GM13976 (cell line): ENCODE measurements at regions not wholly inside any gene's neighbourhood (a gene's known extent, or its start where the extent isn't known, plus 50 kb on each side); places are given as distances from the start of the nearest gene placed in this dataset.
"Not testable (repeated sequence)": the region's sequence is repeated elsewhere in the genome, so short reads cannot be mapped to it uniquely, and the experiment has no call there.

Experiments used
- DNase-seq: peaks from one replicate; pipeline ENCODE4 v3.0.0; 2012; ENCODE audit warnings: low spot score
- in situ Hi-C: fragments of 300-500 bp; cut with MboI; formaldehyde crosslinking; loops from one replicate; pipeline ENCODE4 v1.12.0; 2022; ENCODE audit warnings: low sequenced_read_pairs, mixed read lengths, inconsistent platforms; ENCODE audit not compliant: unreplicated experiment
- TF ChIP-seq, protein P1 (sequence below): IDR thresholded peaks from 2 replicates; pipeline ENCODE4 v1.5.1; 2012; ENCODE audit warnings: borderline replicate concordance, mild to moderate bottlenecking; ENCODE audit not compliant: insufficient read depth; ENCODE audit errors: extremely low read depth, missing control alignments, control extremely low read depth

DNA sequence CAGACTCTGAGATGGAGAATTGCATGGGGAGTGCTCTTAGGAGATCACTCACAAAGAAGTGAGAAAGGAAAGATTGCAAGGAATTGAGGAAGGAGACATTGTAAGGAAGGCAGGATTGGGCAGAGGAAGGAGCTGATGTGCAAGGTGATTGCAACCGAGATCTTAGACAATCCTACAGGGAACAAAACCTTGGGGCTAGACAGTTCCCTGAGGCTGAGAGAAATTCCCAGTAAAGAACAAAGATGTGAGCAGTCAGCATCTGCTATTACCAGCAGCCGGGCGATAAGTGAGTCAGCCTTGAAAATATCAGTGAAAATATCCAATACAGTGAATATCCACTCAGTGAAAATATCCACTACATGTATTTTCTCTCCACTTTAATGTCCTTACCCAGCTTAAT lies 143.6 kb upstream of the TBC1D5 start:
- DNase-seq, result no peak
- TF ChIP-seq, protein P1, sequence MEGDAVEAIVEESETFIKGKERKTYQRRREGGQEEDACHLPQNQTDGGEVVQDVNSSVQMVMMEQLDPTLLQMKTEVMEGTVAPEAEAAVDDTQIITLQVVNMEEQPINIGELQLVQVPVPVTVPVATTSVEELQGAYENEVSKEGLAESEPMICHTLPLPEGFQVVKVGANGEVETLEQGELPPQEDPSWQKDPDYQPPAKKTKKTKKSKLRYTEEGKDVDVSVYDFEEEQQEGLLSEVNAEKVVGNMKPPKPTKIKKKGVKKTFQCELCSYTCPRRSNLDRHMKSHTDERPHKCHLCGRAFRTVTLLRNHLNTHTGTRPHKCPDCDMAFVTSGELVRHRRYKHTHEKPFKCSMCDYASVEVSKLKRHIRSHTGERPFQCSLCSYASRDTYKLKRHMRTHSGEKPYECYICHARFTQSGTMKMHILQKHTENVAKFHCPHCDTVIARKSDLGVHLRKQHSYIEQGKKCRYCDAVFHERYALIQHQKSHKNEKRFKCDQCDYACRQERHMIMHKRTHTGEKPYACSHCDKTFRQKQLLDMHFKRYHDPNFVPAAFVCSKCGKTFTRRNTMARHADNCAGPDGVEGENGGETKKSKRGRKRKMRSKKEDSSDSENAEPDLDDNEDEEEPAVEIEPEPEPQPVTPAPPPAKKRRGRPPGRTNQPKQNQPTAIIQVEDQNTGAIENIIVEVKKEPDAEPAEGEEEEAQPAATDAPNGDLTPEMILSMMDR, result no peak
- in situ Hi-C loops, result no loop called here

DNA sequence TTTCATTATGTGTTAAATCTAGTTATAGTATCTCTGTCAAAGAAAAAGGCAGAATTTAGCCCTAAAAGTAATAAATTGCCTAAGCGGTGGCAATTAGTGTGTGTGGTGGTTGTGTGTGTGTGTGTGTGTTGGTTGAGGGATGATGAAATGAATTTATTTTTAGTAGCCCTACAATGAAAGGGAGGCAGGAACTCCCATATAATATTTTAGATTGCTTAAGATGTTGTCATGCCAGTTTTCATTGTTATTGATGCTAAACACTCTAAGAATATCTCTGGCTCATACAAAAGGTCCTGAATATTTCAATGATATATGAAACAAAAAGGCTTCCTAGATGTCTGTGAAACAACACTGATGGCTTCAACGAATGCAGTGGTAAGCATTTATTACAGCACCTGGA lies 140.6 kb upstream of the TBC1D5 start:
- TF ChIP-seq, protein P1, result no peak
- no peak for DNase-seq
- in situ Hi-C loops, result no loop called here

DNA sequence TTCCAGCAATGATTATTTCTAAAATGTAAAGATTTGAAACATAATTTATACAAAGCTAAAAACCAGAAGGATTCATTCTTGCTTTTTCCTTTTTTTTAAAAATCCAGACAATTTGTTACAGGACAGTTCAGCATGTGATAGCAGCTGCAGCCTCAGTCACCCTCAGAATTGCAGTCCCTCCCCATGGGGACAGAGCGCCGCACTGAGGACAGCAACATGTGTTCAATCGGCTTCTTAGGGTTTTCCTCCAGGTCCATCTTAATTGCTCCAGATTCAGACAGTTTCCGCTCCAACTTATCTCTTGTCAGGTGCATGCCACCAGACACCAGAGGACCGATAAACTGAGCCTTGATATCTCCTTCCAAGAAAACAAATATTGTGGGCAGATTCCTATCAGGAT lies 134.9 kb upstream of the TBC1D5 start:
- TF ChIP-seq, protein P1, result no peak
- in situ Hi-C loops, result no loop called here
- no peak for DNase-seq

DNA sequence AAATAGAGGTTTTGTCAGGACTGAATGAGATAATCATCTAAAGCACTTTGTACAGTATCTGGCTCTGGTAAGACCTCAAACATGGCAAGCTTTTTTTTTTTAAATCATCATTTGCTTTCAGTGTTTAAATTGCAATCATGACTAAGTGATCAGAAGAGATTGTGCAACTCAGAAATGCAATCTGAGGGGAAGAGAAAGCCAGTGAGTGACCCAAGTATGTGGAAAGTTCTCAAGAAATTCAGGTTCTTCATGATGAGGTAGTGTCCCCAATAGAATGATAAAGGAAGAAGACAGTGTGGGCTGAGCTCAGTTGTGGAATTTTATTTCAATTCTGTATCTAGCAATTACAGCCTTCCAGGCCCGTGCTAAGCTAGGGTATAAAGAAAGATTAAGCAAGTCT lies 132.2 kb upstream of the TBC1D5 start:
- no peak for DNase-seq
- TF ChIP-seq, protein P1, result no peak
- in situ Hi-C loops, result no loop called here

DNA sequence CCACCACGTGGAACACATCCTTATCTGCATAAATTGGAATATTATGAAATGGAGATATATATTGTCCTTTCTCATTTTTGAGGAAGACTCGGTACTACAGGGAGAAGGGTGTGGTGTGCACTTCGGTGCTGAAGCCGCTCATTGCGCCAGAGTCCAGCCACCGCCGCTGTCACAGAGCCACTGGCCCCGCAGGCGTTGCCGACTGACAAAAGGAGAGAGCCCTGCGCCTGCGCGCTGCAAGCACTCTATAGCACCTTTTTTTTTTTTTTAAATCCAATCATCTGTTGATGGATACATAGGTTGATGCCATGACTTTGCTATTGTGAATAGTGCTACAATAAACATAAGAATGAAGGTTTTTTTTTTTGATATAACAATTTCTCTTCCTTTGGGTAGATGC lies 130.0 kb upstream of the TBC1D5 start:
- no peak for DNase-seq
- TF ChIP-seq, protein P1, result no peak
- in situ Hi-C loops, result no loop called here

DNA sequence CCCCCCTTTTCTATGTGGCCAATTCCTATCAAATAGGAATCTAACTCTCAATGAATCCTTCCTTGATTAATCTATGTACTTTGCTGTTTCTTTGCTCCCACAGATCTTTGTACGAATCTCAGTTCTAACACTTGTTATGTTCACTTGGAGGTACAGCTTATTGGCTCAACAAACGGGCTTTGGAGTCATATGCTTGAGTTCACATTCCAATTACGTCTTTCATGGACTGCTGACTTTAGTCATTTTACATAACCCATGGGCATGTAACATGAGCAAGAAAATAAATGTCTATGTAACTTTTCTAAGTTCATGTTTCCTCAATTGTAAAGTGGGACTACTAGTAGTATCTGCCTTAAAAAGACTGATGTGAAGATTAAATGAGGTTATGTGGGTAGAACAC lies 123.2 kb upstream of the TBC1D5 start:
- in situ Hi-C loops, result no loop called here
- TF ChIP-seq, protein P1, result no peak
- DNase-seq, result no peak

DNA sequence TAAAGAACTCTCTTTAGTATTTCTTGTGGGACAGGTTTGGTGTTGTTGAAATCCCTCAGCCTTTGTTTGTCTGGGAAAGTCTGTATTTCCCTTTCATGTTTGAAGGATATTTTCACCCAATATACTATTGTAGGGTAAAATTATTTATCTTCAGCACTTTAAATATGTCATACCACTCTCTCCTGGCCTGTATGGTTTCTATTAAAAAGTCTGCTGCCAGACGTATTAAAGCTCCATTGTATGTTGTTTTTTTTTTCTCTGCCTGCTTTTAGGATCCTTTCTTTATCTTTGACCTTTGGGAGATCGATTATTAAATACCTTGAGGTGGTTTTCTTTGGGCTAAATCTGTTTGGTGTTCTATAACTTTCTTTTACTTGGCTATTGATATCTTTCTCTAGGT lies 119.0 kb upstream of the TBC1D5 start:
- DNase-seq, result no peak
- in situ Hi-C loops, result no loop called here
- TF ChIP-seq, protein P1, result no peak

DNA sequence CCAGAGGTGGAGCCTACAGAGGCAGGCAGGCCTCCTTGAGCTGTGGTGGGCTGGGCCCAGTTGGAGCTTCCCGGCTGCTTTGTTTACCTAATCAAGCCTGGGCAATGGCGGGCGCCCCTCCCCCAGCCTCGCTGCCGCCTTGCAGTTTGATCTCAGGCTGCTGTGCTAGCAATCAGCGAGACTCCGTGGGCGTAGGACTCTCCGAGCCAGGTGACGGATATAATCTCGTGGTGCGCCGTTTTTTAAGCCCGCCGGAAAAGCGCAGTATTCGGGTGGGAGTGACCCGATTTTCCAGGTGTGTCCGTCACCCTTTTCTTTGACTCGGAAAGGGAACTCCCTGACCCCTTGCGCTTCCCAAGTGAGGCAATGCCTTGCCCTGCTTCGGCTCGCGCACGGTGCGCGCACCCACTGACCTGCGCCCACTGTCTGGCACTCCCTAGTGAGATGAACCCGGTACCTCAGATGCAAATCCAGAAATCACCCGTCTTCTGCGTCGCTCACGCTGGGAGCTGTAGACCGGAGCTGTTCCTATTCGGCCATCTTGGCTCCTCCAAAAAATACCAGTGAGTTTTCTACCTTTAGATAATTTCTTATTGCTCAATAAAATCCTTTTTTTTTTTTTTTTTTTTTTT lies 118.5 kb upstream of the TBC1D5 start:
- DNase-seq, in situ Hi-C loops: not testable (repeated sequence)
